Smooth muscle cell (in vitro differentiated cells): ENCODE measurements at regions not wholly inside any gene's neighbourhood (a gene's known extent, or its start where the extent isn't known, plus 50 kb on each side); places are given as distances from the start of the nearest gene placed in this dataset.

Experiments
- DNase-seq: peaks from one replicate; lab custom pipeline; 2025; ENCODE audit not compliant: unreplicated experiment; lab: John Stamatoyannopoulos, UW
- H2AFZ ChIP-seq: fragments of 200-600 bp; sonication (generic); 2 replicates; pipeline ENCODE4 v1.6.0; 2016; ENCODE audit warnings: antibody characterized with exemption, low read depth, mild to moderate bottlenecking
- H3F3A ChIP-seq: fragments of 200-600 bp; sonication (generic); 2 replicates; pipeline ENCODE4 v1.6.0; 2017; ENCODE audit warnings: antibody characterized with exemption, low read depth
- H3K27ac ChIP-seq: fragments of 200-600 bp; sonication (generic); 2 replicates; pipeline ENCODE4 v1.5.1; 2016; ENCODE audit warnings: low read depth, mild to moderate bottlenecking
- H3K27me3 ChIP-seq: fragments of 200-600 bp; sonication (generic); 2 replicates; pipeline ENCODE4 v1.6.1; 2016; ENCODE audit warnings: low read depth, mild to moderate bottlenecking
- H3K36me3 ChIP-seq: fragments of 200-600 bp; sonication (generic); 2 replicates; pipeline ENCODE4 v1.5.1; 2016; ENCODE audit warnings: low read depth
- H3K4me1 ChIP-seq: fragments of 200-600 bp; sonication (generic); 2 replicates; pipeline ENCODE4 v1.5.1; 2016; ENCODE audit warnings: low read depth
- H3K4me2 ChIP-seq: fragments of 200-600 bp; sonication (generic); 2 replicates; pipeline ENCODE4 v1.6.0; 2016; ENCODE audit warnings: mild to moderate bottlenecking
- H3K4me3 ChIP-seq: fragments of 200-600 bp; sonication (generic); 2 replicates; pipeline ENCODE4 v1.5.1; 2016; ENCODE audit warnings: mild to moderate bottlenecking
- H3K79me2 ChIP-seq: fragments of 200-600 bp; sonication (generic); 2 replicates; pipeline ENCODE4 v1.6.0; 2016; ENCODE audit warnings: low read depth, mild to moderate bottlenecking
- H3K9ac ChIP-seq: fragments of 200-600 bp; sonication (generic); 2 replicates; pipeline ENCODE4 v1.6.0; 2016; ENCODE audit warnings: low read depth
- H3K9me3 ChIP-seq: fragments of 200-600 bp; sonication (generic); replicated peaks from 2 replicates; pipeline ENCODE4 v1.5.1; 2016; ENCODE audit warnings: low read depth
- H4K20me1 ChIP-seq: fragments of 200-600 bp; sonication (generic); 2 replicates; pipeline ENCODE4 v1.6.0; 2016; ENCODE audit warnings: low read depth
- WGBS: methylation state at CpG from one replicate; pipeline ENCODE4 v1.1.7; 2016; ENCODE audit warnings: low lambda C conversion rate; 5-methylcytosine and 5-hydroxymethylcytosine counted together
- TF ChIP-seq, protein P1 (sequence below): fragments of 200-600 bp; sonication (generic); IDR thresholded peaks from 2 replicates; pipeline ENCODE4 v1.5.1; 2017; ENCODE audit warnings: borderline replicate concordance, mild to moderate bottlenecking, antibody characterized with exemption; ENCODE audit not compliant: insufficient read depth, poor library complexity, severe bottlenecking

GRCh38 chr3:13266005-13266404 is 154.1 kb downstream of the NUP210 start:
- no peaks in the 10 kb centered on the region for H3K79me2 ChIP-seq
- no peak overlapping the region for H3K27ac ChIP-seq
- H3K4me3 ChIP-seq, result no peak overlapping the region
- no peak for DNase-seq
- no peaks in the 10 kb centered on the region for H3K36me3 ChIP-seq
- H3K4me2 ChIP-seq, result no peak overlapping the region
- no peaks in the 10 kb centered on the region for H4K20me1 ChIP-seq
- H2AFZ ChIP-seq, result no peak overlapping the region
- WGBS, result 94% methylated on average over 8 of the region's 8 CpGs
- no peak overlapping the region for H3K9ac ChIP-seq
- TF ChIP-seq, protein P1, sequence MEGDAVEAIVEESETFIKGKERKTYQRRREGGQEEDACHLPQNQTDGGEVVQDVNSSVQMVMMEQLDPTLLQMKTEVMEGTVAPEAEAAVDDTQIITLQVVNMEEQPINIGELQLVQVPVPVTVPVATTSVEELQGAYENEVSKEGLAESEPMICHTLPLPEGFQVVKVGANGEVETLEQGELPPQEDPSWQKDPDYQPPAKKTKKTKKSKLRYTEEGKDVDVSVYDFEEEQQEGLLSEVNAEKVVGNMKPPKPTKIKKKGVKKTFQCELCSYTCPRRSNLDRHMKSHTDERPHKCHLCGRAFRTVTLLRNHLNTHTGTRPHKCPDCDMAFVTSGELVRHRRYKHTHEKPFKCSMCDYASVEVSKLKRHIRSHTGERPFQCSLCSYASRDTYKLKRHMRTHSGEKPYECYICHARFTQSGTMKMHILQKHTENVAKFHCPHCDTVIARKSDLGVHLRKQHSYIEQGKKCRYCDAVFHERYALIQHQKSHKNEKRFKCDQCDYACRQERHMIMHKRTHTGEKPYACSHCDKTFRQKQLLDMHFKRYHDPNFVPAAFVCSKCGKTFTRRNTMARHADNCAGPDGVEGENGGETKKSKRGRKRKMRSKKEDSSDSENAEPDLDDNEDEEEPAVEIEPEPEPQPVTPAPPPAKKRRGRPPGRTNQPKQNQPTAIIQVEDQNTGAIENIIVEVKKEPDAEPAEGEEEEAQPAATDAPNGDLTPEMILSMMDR, result no peak
- no peaks in the 10 kb centered on the region for H3K27me3 ChIP-seq
- H3K9me3 ChIP-seq, result peaks cover 2% of the 10 kb centered on the region
- H3F3A ChIP-seq, result no peaks in the 10 kb centered on the region
- H3K4me1 ChIP-seq, result no peaks in the 10 kb centered on the region

- peaks cover 2% of the 10 kb centered on the region for H3K9me3 ChIP-seq
- H3K4me3 ChIP-seq, result no peak overlapping the region
- H3K36me3 ChIP-seq, result no peaks in the 10 kb centered on the region
- no peaks in the 10 kb centered on the region for H4K20me1 ChIP-seq
- no peaks in the 10 kb centered on the region for H3K79me2 ChIP-seq
- DNase-seq, result no peak
- no peaks in the 10 kb centered on the region for H3K4me1 ChIP-seq
- 88% methylated on average over 3 of the region's 3 CpGs for WGBS
- no peaks in the 10 kb centered on the region for H3K27me3 ChIP-seq
- H2AFZ ChIP-seq, result no peak overlapping the region
- no peak overlapping the region for H3K27ac ChIP-seq
- no peak overlapping the region for H3K4me2 ChIP-seq
- TF ChIP-seq, protein P1, result no peak
- H3F3A ChIP-seq, result no peaks in the 10 kb centered on the region
- H3K9ac ChIP-seq, result no peak overlapping the region
Observed at GRCh38 chr3:13265507-13265906, 154.6 kb downstream of the NUP210 start.

GRCh38 chr3:13265016-13265415 is 155.1 kb downstream of the NUP210 start:
- H3K4me1 ChIP-seq, result no peaks in the 10 kb centered on the region
- DNase-seq, result no peak
- TF ChIP-seq, protein P1, result no peak
- no peaks in the 10 kb centered on the region for H3K79me2 ChIP-seq
- no peak overlapping the region for H3K4me2 ChIP-seq
- no peaks in the 10 kb centered on the region for H3K9me3 ChIP-seq
- H3K27me3 ChIP-seq, result no peaks in the 10 kb centered on the region
- WGBS, result over 99% methylated on average over 7 of the region's 7 CpGs
- no peaks in the 10 kb centered on the region for H3K36me3 ChIP-seq
- no peaks in the 10 kb centered on the region for H3F3A ChIP-seq
- H3K4me3 ChIP-seq, result no peak overlapping the region
- H3K9ac ChIP-seq, result no peak overlapping the region
- H4K20me1 ChIP-seq, result no peaks in the 10 kb centered on the region
- H3K27ac ChIP-seq, result no peak overlapping the region
- no peak overlapping the region for H2AFZ ChIP-seq

- Histone ChIP-seq H3K4me2 (no peak overlapping the region), H3K4me3 (no peak overlapping the region), H3K9ac (no peak overlapping the region), H2AFZ (no peak overlapping the region), H3K27ac (no peak overlapping the region), H3K4me1 (peaks cover 3% of the 10 kb centered on the region), H3F3A (no peaks in the 10 kb centered on the region), H3K79me2 (no peaks in the 10 kb centered on the region), H4K20me1 (no peaks in the 10 kb centered on the region), H3K9me3 (no peaks in the 10 kb centered on the region), H3K36me3 (no peaks in the 10 kb centered on the region), H3K27me3 (no peaks in the 10 kb centered on the region)
- TF ChIP-seq, protein P1, result no peak
- DNase-seq, result no peak
- 83% methylated on average over 9 of the region's 9 CpGs for WGBS
Observed at GRCh38 chr3:13264468-13264795, 155.7 kb downstream of the NUP210 start.
